ENCODE measurements at regions not wholly inside any gene's neighbourhood (a gene's known extent, or its start where the extent isn't known, plus 50 kb on each side); places are given as distances from the start of the nearest gene placed in this dataset.

- no peak for DNase-seq (ENCODE audit: low read depth)
- no peak for TF ChIP-seq CTCF (IDR thresholded peaks at IDR 0.05; ENCODE audit: control insufficient read depth, insufficient read depth, low read depth, low read length, missing control alignments)
- no peak overlapping the region for H3K4me3 ChIP-seq (ENCODE audit: control insufficient read depth, low read depth, low read length)
These were observed 158.4 kb downstream of the EN1 start for GRCh38 chr2:118689033-118689432.

GRCh38 chr2:118687698-118688097 lies 159.8 kb downstream of the EN1 start:
- no peak for TF ChIP-seq CTCF (IDR thresholded peaks at IDR 0.05; ENCODE audit: control insufficient read depth, insufficient read depth, low read depth, low read length, missing control alignments)
- H3K4me3 ChIP-seq (ENCODE audit: control insufficient read depth, low read depth, low read length): no peak overlapping the region
- no peak for DNase-seq (ENCODE audit: low read depth)

GRCh38 chr2:118687192-118687591 lies 160.3 kb downstream of the EN1 start:
- no peak for DNase-seq (ENCODE audit: low read depth)
- no peak for TF ChIP-seq CTCF (IDR thresholded peaks at IDR 0.05; ENCODE audit: control insufficient read depth, insufficient read depth, low read depth, low read length, missing control alignments)
- H3K4me3 ChIP-seq (ENCODE audit: control insufficient read depth, low read depth, low read length): no peak overlapping the region

- no peak for DNase-seq (ENCODE audit: low read depth)
- TF ChIP-seq CTCF (IDR thresholded peaks at IDR 0.05; ENCODE audit: control insufficient read depth, insufficient read depth, low read depth, low read length, missing control alignments): no peak
- no peak overlapping the region for H3K4me3 ChIP-seq (ENCODE audit: control insufficient read depth, low read depth, low read length)
These were observed 161.1 kb downstream of the EN1 start for GRCh38 chr2:118686346-118686745.

- no peak for DNase-seq (ENCODE audit: low read depth)
- no peak for TF ChIP-seq CTCF (IDR thresholded peaks at IDR 0.05; ENCODE audit: control insufficient read depth, insufficient read depth, low read depth, low read length, missing control alignments)
- H3K4me3 ChIP-seq (ENCODE audit: control insufficient read depth, low read depth, low read length): no peak overlapping the region
These were observed 164.0 kb downstream of the EN1 start for GRCh38 chr2:118683460-118683859.

GRCh38 chr2:118678985-118679384 lies 168.5 kb downstream of the EN1 start:
- no peak for DNase-seq (ENCODE audit: low read depth)
- H3K4me3 ChIP-seq (ENCODE audit: control insufficient read depth, low read depth, low read length): no peak overlapping the region
- TF ChIP-seq CTCF (IDR thresholded peaks at IDR 0.05; ENCODE audit: control insufficient read depth, insufficient read depth, low read depth, low read length, missing control alignments): no peak

GRCh38 chr2:118677546-118677945 lies 169.9 kb downstream of the EN1 start:
- DNase-seq (ENCODE audit: low read depth): no peak
- H3K4me3 ChIP-seq (ENCODE audit: control insufficient read depth, low read depth, low read length): no peak overlapping the region
- TF ChIP-seq CTCF (IDR thresholded peaks at IDR 0.05; ENCODE audit: control insufficient read depth, insufficient read depth, low read depth, low read length, missing control alignments): no peak

Data from AG09309 (cell line).